Panc1 (cell line): ENCODE measurements at regions not wholly inside any gene's neighbourhood (a gene's known extent, or its start where the extent isn't known, plus 50 kb on each side); places are given as distances from the start of the nearest gene placed in this dataset.

Experiments
- ATAC-seq: fragments of 200-7000 bp; cut with Tn5 transposase; 2 replicates; pipeline ENCODE4 v1.9.1; 2020; ENCODE audit warnings: mild to moderate bottlenecking, moderate library complexity
- BruUV-seq: library from RNA; stranded (reverse); fragments of 400-500 nt; replicated peaks from 2 replicates; lab custom pipeline; 2021; lab: Mats Ljungman, UMichigan
- CTCF ChIA-PET: fragments of 300-600 bp; sonication (Branson Sonifier 250); formaldehyde crosslinking; loops from one replicate; lab custom pipeline; 2022; ENCODE audit warnings: antibody characterized with exemption; lab: Charles Lee
- POLR2A ChIA-PET: fragments of 300-600 bp; sonication (Branson Sonifier 250); formaldehyde crosslinking; loops from one replicate; lab custom pipeline; 2022; ENCODE audit warnings: antibody characterized with exemption; lab: Charles Lee
- DNase-seq: peaks from one replicate; pipeline ENCODE4 v3.0.0-alpha.2; 2010; ENCODE audit warnings: low read depth, low spot score
- H3K27ac ChIP-seq: 2 replicates; pipeline ENCODE4 v1.5.1; 2011; ENCODE audit warnings: mild to moderate bottlenecking, low read length, inconsistent platforms
- H3K27me3 ChIP-seq: fragments of 200-500 bp; sonication (Bioruptor generic); 2 replicates; pipeline ENCODE4 v1.6.0; 2014; ENCODE audit warnings: low read length, inconsistent platforms; ENCODE audit not compliant: control insufficient read depth, insufficient read depth
- H3K36me3 ChIP-seq: fragments of 200-500 bp; sonication (Bioruptor generic); 2 replicates; pipeline ENCODE4 v1.5.1; 2014; ENCODE audit warnings: inconsistent platforms, mild to moderate bottlenecking, low read length, moderate library complexity; ENCODE audit not compliant: control insufficient read depth, insufficient read depth
- H3K4me1 ChIP-seq: 2 replicates; pipeline ENCODE4 v1.5.1; 2011; ENCODE audit warnings: inconsistent platforms, mild to moderate bottlenecking, low read length, moderate library complexity; ENCODE audit not compliant: control insufficient read depth, insufficient read depth
- H3K4me3 ChIP-seq, 2 experiments: 2 replicates each; pipeline ENCODE4 v1.5.1; 2011 to 2012; ENCODE audit warnings: low read depth in 2 of 2, low read length in 2 of 2, mild to moderate bottlenecking in 2 of 2, inconsistent platforms in 1 of 2, moderate library complexity in 1 of 2
- H3K9me3 ChIP-seq: fragments of 200-500 bp; sonication (Bioruptor generic); 2 replicates; pipeline ENCODE4 v1.5.1; 2014; ENCODE audit warnings: low read depth, mild to moderate bottlenecking, inconsistent platforms, low read length, moderate library complexity; ENCODE audit not compliant: control insufficient read depth, insufficient read depth
- POLR2AphosphoS5 ChIP-seq: IDR thresholded peaks from 2 replicates; pipeline ENCODE4 v1.6.1; 2012; ENCODE audit warnings: mild to moderate bottlenecking, low read depth, low read length, moderate library complexity
- SIN3A ChIP-seq: IDR thresholded peaks from 2 replicates; pipeline ENCODE4 v1.6.1; 2012; ENCODE audit warnings: low read depth, mild to moderate bottlenecking, low read length, moderate library complexity, borderline replicate concordance; ENCODE audit not compliant: insufficient read depth
- TCF7L2 ChIP-seq: IDR thresholded peaks from 2 replicates; pipeline ENCODE4 v1.6.1; 2011; ENCODE audit warnings: mild to moderate bottlenecking, low read depth, low read length, inconsistent platforms
- in situ Hi-C: cut with HindIII; loops from 2 replicates; pipeline ENCODE4 v1.10.0; 2016; ENCODE audit warnings: low sequenced_read_pairs, low pct_unique_long_range_greater_than_20kb
- intact Hi-C: fragments of 100-400 bp; cut with micrococcal nuclease; formaldehyde crosslinking; loops from one replicate; pipeline ENCODE4 v1.10.0; 2022; ENCODE audit not compliant: unreplicated experiment
- TF ChIP-seq, protein P1 (sequence below), 2 experiments: IDR thresholded peaks; 2 replicates each; pipeline ENCODE4 v1.6.1; 2011 to 2012; ENCODE audit warnings: low read depth in 2 of 2, control low read depth in 1 of 2, low read length in 1 of 2, mild to moderate bottlenecking in 1 of 2, moderate library complexity in 1 of 2; ENCODE audit not compliant: insufficient read depth in 1 of 2
- TF ChIP-seq, protein P2 (sequence below): fragments of 450-650 bp; IDR thresholded peaks from 2 replicates; pipeline ENCODE4 v1.5.1; 2017; ENCODE audit warnings: mild to moderate bottlenecking

DNA sequence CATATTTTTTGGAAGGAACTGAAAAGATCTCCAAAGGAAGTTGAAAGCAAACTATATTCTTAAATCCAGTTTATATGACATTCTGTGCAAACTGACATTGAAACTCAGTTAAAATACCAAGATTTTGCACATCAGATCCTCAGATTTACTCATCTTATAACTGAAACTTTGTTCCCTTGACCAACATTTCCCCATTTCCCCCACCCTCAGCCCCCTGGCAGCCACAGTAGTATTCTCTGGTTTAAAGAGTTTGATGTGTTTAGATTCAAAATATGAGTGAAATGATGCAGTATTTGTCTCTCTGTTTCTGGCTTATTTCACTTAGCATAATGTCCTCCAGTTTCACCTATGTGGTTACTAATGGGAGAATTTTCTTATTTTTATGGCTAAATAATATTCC lies 99.2 kb upstream of the ITGA4 start:
- Histone ChIP-seq H3K27me3 (0 out of 2 replicates have a peak, but pooled peaks cover 2% of the 10 kb centered on the region), H3K4me1 (no peaks in the 10 kb centered on the region), H3K4me3 (no peak overlapping the region), H3K36me3 (no peaks in the 10 kb centered on the region), H3K27ac (no peak overlapping the region), H3K9me3 (no peaks in the 10 kb centered on the region)
- DNase-seq (no peak), ATAC-seq (no peak)
- CTCF ChIA-PET: no interaction called here
- intact Hi-C loops: no loop called here
- POLR2A ChIA-PET: no interaction called here
- BruUV-seq: no TSS peak
- in situ Hi-C loops: no loop called here
- TF ChIP-seq, protein P1, sequence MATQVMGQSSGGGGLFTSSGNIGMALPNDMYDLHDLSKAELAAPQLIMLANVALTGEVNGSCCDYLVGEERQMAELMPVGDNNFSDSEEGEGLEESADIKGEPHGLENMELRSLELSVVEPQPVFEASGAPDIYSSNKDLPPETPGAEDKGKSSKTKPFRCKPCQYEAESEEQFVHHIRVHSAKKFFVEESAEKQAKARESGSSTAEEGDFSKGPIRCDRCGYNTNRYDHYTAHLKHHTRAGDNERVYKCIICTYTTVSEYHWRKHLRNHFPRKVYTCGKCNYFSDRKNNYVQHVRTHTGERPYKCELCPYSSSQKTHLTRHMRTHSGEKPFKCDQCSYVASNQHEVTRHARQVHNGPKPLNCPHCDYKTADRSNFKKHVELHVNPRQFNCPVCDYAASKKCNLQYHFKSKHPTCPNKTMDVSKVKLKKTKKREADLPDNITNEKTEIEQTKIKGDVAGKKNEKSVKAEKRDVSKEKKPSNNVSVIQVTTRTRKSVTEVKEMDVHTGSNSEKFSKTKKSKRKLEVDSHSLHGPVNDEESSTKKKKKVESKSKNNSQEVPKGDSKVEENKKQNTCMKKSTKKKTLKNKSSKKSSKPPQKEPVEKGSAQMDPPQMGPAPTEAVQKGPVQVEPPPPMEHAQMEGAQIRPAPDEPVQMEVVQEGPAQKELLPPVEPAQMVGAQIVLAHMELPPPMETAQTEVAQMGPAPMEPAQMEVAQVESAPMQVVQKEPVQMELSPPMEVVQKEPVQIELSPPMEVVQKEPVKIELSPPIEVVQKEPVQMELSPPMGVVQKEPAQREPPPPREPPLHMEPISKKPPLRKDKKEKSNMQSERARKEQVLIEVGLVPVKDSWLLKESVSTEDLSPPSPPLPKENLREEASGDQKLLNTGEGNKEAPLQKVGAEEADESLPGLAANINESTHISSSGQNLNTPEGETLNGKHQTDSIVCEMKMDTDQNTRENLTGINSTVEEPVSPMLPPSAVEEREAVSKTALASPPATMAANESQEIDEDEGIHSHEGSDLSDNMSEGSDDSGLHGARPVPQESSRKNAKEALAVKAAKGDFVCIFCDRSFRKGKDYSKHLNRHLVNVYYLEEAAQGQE (IDR thresholded peaks at IDR 0.05; ENCODE audit: insufficient read depth in 1 of 2, low read depth in 2 of 2, low read length in 1 of 2): no peak
- TF ChIP-seq, protein P2, sequence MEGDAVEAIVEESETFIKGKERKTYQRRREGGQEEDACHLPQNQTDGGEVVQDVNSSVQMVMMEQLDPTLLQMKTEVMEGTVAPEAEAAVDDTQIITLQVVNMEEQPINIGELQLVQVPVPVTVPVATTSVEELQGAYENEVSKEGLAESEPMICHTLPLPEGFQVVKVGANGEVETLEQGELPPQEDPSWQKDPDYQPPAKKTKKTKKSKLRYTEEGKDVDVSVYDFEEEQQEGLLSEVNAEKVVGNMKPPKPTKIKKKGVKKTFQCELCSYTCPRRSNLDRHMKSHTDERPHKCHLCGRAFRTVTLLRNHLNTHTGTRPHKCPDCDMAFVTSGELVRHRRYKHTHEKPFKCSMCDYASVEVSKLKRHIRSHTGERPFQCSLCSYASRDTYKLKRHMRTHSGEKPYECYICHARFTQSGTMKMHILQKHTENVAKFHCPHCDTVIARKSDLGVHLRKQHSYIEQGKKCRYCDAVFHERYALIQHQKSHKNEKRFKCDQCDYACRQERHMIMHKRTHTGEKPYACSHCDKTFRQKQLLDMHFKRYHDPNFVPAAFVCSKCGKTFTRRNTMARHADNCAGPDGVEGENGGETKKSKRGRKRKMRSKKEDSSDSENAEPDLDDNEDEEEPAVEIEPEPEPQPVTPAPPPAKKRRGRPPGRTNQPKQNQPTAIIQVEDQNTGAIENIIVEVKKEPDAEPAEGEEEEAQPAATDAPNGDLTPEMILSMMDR: no peak
- TF ChIP-seq TCF7L2 (no peak), POLR2AphosphoS5 (no peak), SIN3A (no peak)

DNA sequence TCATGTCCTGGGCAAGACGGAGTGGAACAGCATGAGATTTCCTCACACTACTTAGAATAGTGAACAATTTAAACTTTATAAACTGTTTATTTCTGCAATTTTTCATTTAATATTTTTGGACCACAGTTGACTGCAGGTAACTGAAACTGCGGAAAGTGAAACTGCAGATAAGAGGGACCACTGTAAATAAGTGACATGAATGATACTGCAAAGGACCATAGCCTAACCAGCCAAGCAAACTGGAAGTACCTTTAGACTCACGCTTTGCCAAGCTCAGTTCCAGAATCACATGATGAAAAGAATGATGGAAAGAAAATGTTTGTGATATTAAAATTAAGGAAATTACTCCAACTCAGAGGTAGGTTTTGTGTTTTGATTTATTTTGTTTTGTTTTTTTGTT lies 94.6 kb upstream of the ITGA4 start:
- DNase-seq (no peak), ATAC-seq (no peak)
- ChIA-PET POLR2A (no interaction called here), CTCF (no interaction called here)
- Histone ChIP-seq H3K36me3 (no peaks in the 10 kb centered on the region), H3K9me3 (no peaks in the 10 kb centered on the region), H3K4me1 (no peaks in the 10 kb centered on the region), H3K27ac (no peak overlapping the region), H3K4me3 (no peak overlapping the region), H3K27me3 (0 out of 2 replicates have a peak, but pooled peaks cover 2% of the 10 kb centered on the region)
- intact Hi-C loops (no loop called here), in situ Hi-C loops (no loop called here)
- TF ChIP-seq, protein P2: no peak
- TF ChIP-seq, protein P1 (IDR thresholded peaks at IDR 0.05; ENCODE audit: insufficient read depth in 1 of 2, low read depth in 2 of 2, low read length in 1 of 2): no peak
- TF ChIP-seq TCF7L2: no peak
- TF ChIP-seq SIN3A: no peak
- TF ChIP-seq POLR2AphosphoS5: no peak
- BruUV-seq: no TSS peak
